ENCODE measurements at regions not wholly inside any gene's neighbourhood (a gene's known extent, or its start where the extent isn't known, plus 50 kb on each side); places are given as distances from the start of the nearest gene placed in this dataset.

DNA sequence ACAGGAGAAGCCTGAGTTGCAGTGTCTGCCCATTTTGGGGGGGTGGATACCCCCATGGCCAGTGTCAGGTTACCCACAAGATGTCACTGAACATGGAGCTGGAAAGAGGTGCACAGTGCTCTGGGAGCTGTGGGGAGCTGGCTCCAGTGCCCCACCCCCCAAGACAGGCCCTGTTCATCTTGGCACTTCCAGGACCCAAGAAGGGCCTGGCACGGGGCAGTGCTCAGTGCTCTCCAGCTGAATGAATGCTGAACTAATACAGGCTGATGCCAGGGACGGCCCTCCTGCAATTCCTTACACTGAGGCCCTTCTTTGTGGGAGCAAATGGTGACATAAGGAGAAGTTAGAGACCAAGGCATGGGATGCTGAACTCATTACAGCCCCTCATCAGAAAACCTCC lies 163.4 kb upstream of the GLI2 start:
- TF ChIP-seq RAD21 (IDR thresholded peaks at IDR 0.05; ENCODE audit: low read depth) (no peak), TAF1 (IDR thresholded peaks at IDR 0.05; ENCODE audit: low read depth) (no peak), EGR1 (IDR thresholded peaks at IDR 0.05) (no peak), EP300 (IDR thresholded peaks at IDR 0.05; ENCODE audit: borderline replicate concordance) (no peak), CEBPB (IDR thresholded peaks at IDR 0.05) (no peak), TCF12 (IDR thresholded peaks at IDR 0.05; ENCODE audit: low read depth) (no peak), CREB1 (IDR thresholded peaks at IDR 0.05; ENCODE audit: low read depth) (no peak)
- TF ChIP-seq, protein P1, sequence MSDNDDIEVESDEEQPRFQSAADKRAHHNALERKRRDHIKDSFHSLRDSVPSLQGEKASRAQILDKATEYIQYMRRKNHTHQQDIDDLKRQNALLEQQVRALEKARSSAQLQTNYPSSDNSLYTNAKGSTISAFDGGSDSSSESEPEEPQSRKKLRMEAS (IDR thresholded peaks at IDR 0.05), result no peak
- TF ChIP-seq, protein P2, sequence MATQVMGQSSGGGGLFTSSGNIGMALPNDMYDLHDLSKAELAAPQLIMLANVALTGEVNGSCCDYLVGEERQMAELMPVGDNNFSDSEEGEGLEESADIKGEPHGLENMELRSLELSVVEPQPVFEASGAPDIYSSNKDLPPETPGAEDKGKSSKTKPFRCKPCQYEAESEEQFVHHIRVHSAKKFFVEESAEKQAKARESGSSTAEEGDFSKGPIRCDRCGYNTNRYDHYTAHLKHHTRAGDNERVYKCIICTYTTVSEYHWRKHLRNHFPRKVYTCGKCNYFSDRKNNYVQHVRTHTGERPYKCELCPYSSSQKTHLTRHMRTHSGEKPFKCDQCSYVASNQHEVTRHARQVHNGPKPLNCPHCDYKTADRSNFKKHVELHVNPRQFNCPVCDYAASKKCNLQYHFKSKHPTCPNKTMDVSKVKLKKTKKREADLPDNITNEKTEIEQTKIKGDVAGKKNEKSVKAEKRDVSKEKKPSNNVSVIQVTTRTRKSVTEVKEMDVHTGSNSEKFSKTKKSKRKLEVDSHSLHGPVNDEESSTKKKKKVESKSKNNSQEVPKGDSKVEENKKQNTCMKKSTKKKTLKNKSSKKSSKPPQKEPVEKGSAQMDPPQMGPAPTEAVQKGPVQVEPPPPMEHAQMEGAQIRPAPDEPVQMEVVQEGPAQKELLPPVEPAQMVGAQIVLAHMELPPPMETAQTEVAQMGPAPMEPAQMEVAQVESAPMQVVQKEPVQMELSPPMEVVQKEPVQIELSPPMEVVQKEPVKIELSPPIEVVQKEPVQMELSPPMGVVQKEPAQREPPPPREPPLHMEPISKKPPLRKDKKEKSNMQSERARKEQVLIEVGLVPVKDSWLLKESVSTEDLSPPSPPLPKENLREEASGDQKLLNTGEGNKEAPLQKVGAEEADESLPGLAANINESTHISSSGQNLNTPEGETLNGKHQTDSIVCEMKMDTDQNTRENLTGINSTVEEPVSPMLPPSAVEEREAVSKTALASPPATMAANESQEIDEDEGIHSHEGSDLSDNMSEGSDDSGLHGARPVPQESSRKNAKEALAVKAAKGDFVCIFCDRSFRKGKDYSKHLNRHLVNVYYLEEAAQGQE (IDR thresholded peaks at IDR 0.05; ENCODE audit: low read depth), result no peak
- TF ChIP-seq, protein P3, sequence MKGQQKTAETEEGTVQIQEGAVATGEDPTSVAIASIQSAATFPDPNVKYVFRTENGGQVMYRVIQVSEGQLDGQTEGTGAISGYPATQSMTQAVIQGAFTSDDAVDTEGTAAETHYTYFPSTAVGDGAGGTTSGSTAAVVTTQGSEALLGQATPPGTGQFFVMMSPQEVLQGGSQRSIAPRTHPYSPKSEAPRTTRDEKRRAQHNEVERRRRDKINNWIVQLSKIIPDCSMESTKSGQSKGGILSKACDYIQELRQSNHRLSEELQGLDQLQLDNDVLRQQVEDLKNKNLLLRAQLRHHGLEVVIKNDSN (IDR thresholded peaks at IDR 0.05), result no peak
